ENCODE measurements at regions not wholly inside any gene's neighbourhood (a gene's known extent, or its start where the extent isn't known, plus 50 kb on each side); places are given as distances from the start of the nearest gene placed in this dataset.

DNA sequence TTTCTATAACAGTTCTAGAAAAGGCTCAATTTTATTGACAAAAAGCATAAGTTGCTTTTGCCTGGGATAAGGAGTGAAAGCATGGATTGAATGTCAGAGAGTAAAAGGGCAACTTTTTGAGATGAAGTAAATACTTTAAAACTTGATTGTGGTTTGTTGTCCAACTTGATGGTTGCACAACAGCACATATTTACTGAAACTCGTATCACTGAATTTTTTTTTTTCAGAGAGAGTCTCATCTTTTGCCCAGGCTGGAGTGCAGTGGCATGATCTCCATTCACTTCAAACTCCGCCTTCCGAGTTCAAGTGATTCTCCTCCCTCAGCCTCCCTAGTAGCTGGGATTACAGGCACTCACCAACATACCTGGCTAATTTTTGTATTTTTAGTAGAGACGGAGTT is 856.8 kb downstream of the SH3BGRL start:
- TF ChIP-seq POLR2A (IDR thresholded peaks at IDR 0.05; ENCODE audit: low read length) (no peak), GATA1 (IDR thresholded peaks at IDR 0.05; ENCODE audit: low read depth, low read length) (no peak)

Data from erythroblast (primary cell).